DND-41 (cell line): ENCODE measurements at regions not wholly inside any gene's neighbourhood (a gene's known extent, or its start where the extent isn't known, plus 50 kb on each side); places are given as distances from the start of the nearest gene placed in this dataset.
"Not testable (repeated sequence)": the region's sequence is repeated elsewhere in the genome, so short reads cannot be mapped to it uniquely, and the experiment has no call there.

ENCODE experiments used
- CTCF ChIP-seq: IDR thresholded peaks from 2 replicates; pipeline ENCODE4 v1.5.1; 2012; ENCODE audit warnings: borderline replicate concordance, low read length, moderate library complexity, mild to moderate bottlenecking; ENCODE audit not compliant: poor library complexity, severe bottlenecking; ENCODE audit errors: extremely low read depth
- EZH2 ChIP-seq: IDR thresholded peaks from 3 replicates; pipeline ENCODE4 v1.6.1; 2012; ENCODE audit warnings: borderline replicate concordance, low read depth, mild to moderate bottlenecking, moderate library complexity, low read length, inconsistent platforms; ENCODE audit not compliant: severe bottlenecking

GRCh38 chr16:34085038-34085437 lies 625.6 kb downstream of the TP53TG3F start:
- not testable (repeated sequence) for TF ChIP-seq CTCF, EZH2
